Mucosa of descending colon (tissue), 3 donors: ENCODE measurements at regions not wholly inside any gene's neighbourhood (a gene's known extent, or its start where the extent isn't known, plus 50 kb on each side); places are given as distances from the start of the nearest gene placed in this dataset.

Experiments used
- ATAC-seq: fragments of 200-7000 bp; cut with Tn5 transposase; one replicate; pipeline ENCODE4 v1.9.1; 2020; ENCODE audit warnings: mild to moderate bottlenecking, moderate library complexity
- DNase-seq, 3 donors: peaks; one replicate each; pipeline ENCODE4 v3.0.0-alpha.2; 2020
- H3K36me3 ChIP-seq: fragments of 200-600 bp; one replicate; pipeline ENCODE4 v1.8.0; 2021; ENCODE audit warnings: low read depth, mild to moderate bottlenecking
- H3K4me1 ChIP-seq: fragments of 200-600 bp; one replicate; pipeline ENCODE4 v1.8.0; 2021; ENCODE audit warnings: low read depth, mild to moderate bottlenecking
- H3K4me3 ChIP-seq: fragments of 200-600 bp; one replicate; pipeline ENCODE4 v1.8.0; 2021; ENCODE audit warnings: mild to moderate bottlenecking
- H3K9me3 ChIP-seq: fragments of 200-600 bp; one replicate; pipeline ENCODE4 v1.8.0; 2021; ENCODE audit warnings: mild to moderate bottlenecking
- CTCF ChIP-seq: fragments of 200-600 bp; IDR thresholded peaks from one replicate; pipeline ENCODE4 v1.8.0; 2022; ENCODE audit warnings: antibody characterized with exemption, mild to moderate bottlenecking
- intact Hi-C, 2 donors: fragments of 100-400 bp; cut with DNase I in 1 of 2; cut with micrococcal nuclease in 1 of 2; formaldehyde crosslinking; loops; one replicate each; pipeline versions ENCODE4 v1.11.0 to v1.11.1; 2022; cut with DNase I, micrococcal nuclease
- donor health status: DM: no; HTN: no; CAD: no; lungs with moderate emphysema.
- donor health status: DM: no; HTN: no; CAD: no.
- donor health status: DM: no; HTN: yes; CAD: no.

- ATAC-seq = no peak
- DNase-seq = no peak
- intact Hi-C loops = no loop called here
- TF ChIP-seq CTCF = no peak
- Histone ChIP-seq H3K4me3 (no peak overlapping the region), H3K36me3 (no peaks in the 10 kb centered on the region), H3K4me1 (no peaks in the 10 kb centered on the region), H3K9me3 (no peaks in the 10 kb centered on the region)
These were observed 85.9 kb upstream of the PMAIP1 start for GRCh38 chr18:59813942-59814341.

GRCh38 chr18:59810735-59811520 is 88.9 kb upstream of the PMAIP1 start:
- H3K4me3 ChIP-seq = no peak overlapping the region
- H3K9me3 ChIP-seq = no peaks in the 10 kb centered on the region
- no peak for DNase-seq
- intact Hi-C loops = no loop called here
- ATAC-seq = no peak
- no peaks in the 10 kb centered on the region for H3K36me3 ChIP-seq
- no peaks in the 10 kb centered on the region for H3K4me1 ChIP-seq
- TF ChIP-seq CTCF = no peak

- no peaks in the 10 kb centered on the region for H3K36me3 ChIP-seq
- H3K4me1 ChIP-seq = no peaks in the 10 kb centered on the region
- TF ChIP-seq CTCF = no peak
- intact Hi-C loops = no loop called here
- H3K9me3 ChIP-seq = no peaks in the 10 kb centered on the region
- H3K4me3 ChIP-seq = no peak overlapping the region
- ATAC-seq (no peak), DNase-seq (no peak)
These were observed 89.6 kb upstream of the PMAIP1 start for GRCh38 chr18:59810183-59810582.

- no peak for TF ChIP-seq CTCF
- intact Hi-C loops = no loop called here
- H3K4me1 ChIP-seq = no peaks in the 10 kb centered on the region
- DNase-seq = no peak
- no peak overlapping the region for H3K4me3 ChIP-seq
- no peaks in the 10 kb centered on the region for H3K9me3 ChIP-seq
- H3K36me3 ChIP-seq = no peaks in the 10 kb centered on the region
- ATAC-seq = no peak
These were observed 97.8 kb upstream of the PMAIP1 start for GRCh38 chr18:59802031-59802430.

GRCh38 chr18:59801576-59801975 is 98.2 kb upstream of the PMAIP1 start:
- no peak for TF ChIP-seq CTCF

More at GRCh38 chr18:59801576-59801975, 98.2 kb upstream of the PMAIP1 start:
- no peak overlapping the region for H3K4me3 ChIP-seq
- intact Hi-C loops = no loop called here
- ATAC-seq = no peak
- no peaks in the 10 kb centered on the region for H3K36me3 ChIP-seq
- H3K9me3 ChIP-seq = no peaks in the 10 kb centered on the region
- H3K4me1 ChIP-seq = no peaks in the 10 kb centered on the region
- DNase-seq = no peak
